H1 (cell line): ENCODE measurements at regions not wholly inside any gene's neighbourhood (a gene's known extent, or its start where the extent isn't known, plus 50 kb on each side); places are given as distances from the start of the nearest gene placed in this dataset.

Experiments used
- BCL11A ChIP-seq, 2 experiments: IDR thresholded peaks; one replicate each; pipeline ENCODE4 v1.6.1; 2011; ENCODE audit warnings: low read depth in 2 of 2, low read length in 2 of 2, mild to moderate bottlenecking in 2 of 2
- CREB1 ChIP-seq: IDR thresholded peaks from 2 replicates; pipeline ENCODE4 v1.6.1; 2012; ENCODE audit warnings: inconsistent platforms
- EGR1 ChIP-seq: IDR thresholded peaks from 2 replicates; pipeline ENCODE4 v1.6.1; 2011; ENCODE audit warnings: low read depth, low read length, borderline replicate concordance
- EP300 ChIP-seq, 2 experiments: IDR thresholded peaks; 1 replicate in 1 of 2; 2 replicates in 1 of 2; pipeline ENCODE4 v1.6.1; 2011 to 2012; ENCODE audit warnings: low read depth in 2 of 2, low read length in 2 of 2, mild to moderate bottlenecking in 2 of 2, borderline replicate concordance in 1 of 2, inconsistent platforms in 1 of 2, moderate library complexity in 1 of 2
- EZH2 ChIP-seq: fragments of 200-600 bp; sonication (generic); IDR thresholded peaks from 2 replicates; pipeline ENCODE4 v1.7.1; 2012; ENCODE audit warnings: low read depth, mild to moderate bottlenecking, moderate library complexity, low read length, inconsistent platforms; ENCODE audit not compliant: severe bottlenecking
- GTF2F1 ChIP-seq: IDR thresholded peaks from 2 replicates; pipeline ENCODE4 v1.6.1; 2012; ENCODE audit warnings: low read depth, low read length, improper control_type of control experiment, borderline replicate concordance
- POLR2A ChIP-seq, 2 experiments: IDR thresholded peaks; 1 replicate in 1 of 2; 2 replicates in 1 of 2; pipeline ENCODE4 v1.6.1; 2011; ENCODE audit warnings: low read depth in 2 of 2, low read length in 2 of 2, mild to moderate bottlenecking in 2 of 2; ENCODE audit errors: control extremely low read depth in 1 of 2
- POLR2AphosphoS5 ChIP-seq: IDR thresholded peaks from 2 replicates; pipeline ENCODE4 v1.6.1; 2011; ENCODE audit warnings: low read depth, low read length
- RAD21 ChIP-seq, 2 experiments: IDR thresholded peaks in 1 of 2; conservative IDR thresholded peaks in 1 of 2; 2 replicates each; pipeline ENCODE4 v1.6.1; 2011; ENCODE audit warnings: low read depth in 2 of 2, low read length in 2 of 2, improper control_type of control experiment in 1 of 2, inconsistent platforms in 1 of 2, mild to moderate bottlenecking in 1 of 2, moderate library complexity in 1 of 2
- RFX5 ChIP-seq: IDR thresholded peaks from 2 replicates; pipeline ENCODE4 v1.6.1; 2011; ENCODE audit warnings: low read depth, low read length, improper control_type of control experiment, borderline replicate concordance
- SP1 ChIP-seq: IDR thresholded peaks from 2 replicates; pipeline ENCODE4 v1.6.1; 2011; ENCODE audit warnings: low read depth, low read length
- TF ChIP-seq, protein P1 (sequence below), 3 experiments: IDR thresholded peaks; 1 replicate in 2 of 3; 2 replicates in 1 of 3; pipeline versions ENCODE4 v1.5.1 to v1.6.1; 2011; ENCODE audit warnings: low read length in 3 of 3, mild to moderate bottlenecking in 3 of 3, inconsistent platforms in 2 of 3, low read depth in 1 of 3, moderate library complexity in 1 of 3; ENCODE audit not compliant: insufficient read depth in 1 of 3; ENCODE audit errors: control extremely low read depth in 1 of 3
- TF ChIP-seq, protein P2 (sequence below): IDR thresholded peaks from 2 replicates; pipeline ENCODE4 v1.6.1; 2012; ENCODE audit warnings: inconsistent platforms
- TF ChIP-seq, protein P3 (sequence below): fragments of 300-600 bp; sonication (generic); IDR thresholded peaks from 2 replicates; pipeline ENCODE4 v1.7.1; 2012; ENCODE audit warnings: low read length, moderate library complexity, mild to moderate bottlenecking, inconsistent platforms; ENCODE audit not compliant: insufficient replicate concordance

DNA sequence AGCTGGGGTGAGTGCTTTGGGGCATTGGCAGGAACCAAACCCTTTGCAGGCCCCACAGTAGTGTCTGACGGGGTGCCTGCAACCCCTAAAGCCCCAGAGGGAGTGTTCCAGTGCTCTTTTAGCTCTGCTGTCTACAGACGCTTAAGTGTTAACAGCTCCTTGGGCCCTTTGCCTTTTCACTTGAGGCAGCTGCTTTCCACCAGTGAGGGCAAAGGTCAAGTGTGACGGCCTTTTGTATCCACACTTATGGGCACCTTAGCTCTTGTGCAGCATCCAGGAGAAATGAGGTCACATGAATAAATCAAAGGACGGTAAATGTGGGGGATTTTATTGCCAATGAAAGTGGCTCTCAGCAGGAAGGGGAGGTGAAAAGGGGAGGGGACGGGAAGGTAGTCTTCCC lies 241.4 kb upstream of the PCSK5 start:
- TF ChIP-seq CREB1, result no peak
- TF ChIP-seq, protein P1, sequence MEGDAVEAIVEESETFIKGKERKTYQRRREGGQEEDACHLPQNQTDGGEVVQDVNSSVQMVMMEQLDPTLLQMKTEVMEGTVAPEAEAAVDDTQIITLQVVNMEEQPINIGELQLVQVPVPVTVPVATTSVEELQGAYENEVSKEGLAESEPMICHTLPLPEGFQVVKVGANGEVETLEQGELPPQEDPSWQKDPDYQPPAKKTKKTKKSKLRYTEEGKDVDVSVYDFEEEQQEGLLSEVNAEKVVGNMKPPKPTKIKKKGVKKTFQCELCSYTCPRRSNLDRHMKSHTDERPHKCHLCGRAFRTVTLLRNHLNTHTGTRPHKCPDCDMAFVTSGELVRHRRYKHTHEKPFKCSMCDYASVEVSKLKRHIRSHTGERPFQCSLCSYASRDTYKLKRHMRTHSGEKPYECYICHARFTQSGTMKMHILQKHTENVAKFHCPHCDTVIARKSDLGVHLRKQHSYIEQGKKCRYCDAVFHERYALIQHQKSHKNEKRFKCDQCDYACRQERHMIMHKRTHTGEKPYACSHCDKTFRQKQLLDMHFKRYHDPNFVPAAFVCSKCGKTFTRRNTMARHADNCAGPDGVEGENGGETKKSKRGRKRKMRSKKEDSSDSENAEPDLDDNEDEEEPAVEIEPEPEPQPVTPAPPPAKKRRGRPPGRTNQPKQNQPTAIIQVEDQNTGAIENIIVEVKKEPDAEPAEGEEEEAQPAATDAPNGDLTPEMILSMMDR (IDR thresholded peaks at IDR 0.05; ENCODE audit: control extremely low read depth in 1 of 3, insufficient read depth in 1 of 3, low read depth in 1 of 3, low read length in 3 of 3), result no peak
- no peak for TF ChIP-seq BCL11A (IDR thresholded peaks at IDR 0.05; ENCODE audit: low read depth in 2 of 2, low read length in 2 of 2)
- TF ChIP-seq RFX5, result no peak
- TF ChIP-seq POLR2A (IDR thresholded peaks at IDR 0.05; ENCODE audit: control extremely low read depth in 1 of 2, low read depth in 2 of 2, low read length in 2 of 2), result no peak
- TF ChIP-seq GTF2F1, result no peak
- TF ChIP-seq, protein P2, sequence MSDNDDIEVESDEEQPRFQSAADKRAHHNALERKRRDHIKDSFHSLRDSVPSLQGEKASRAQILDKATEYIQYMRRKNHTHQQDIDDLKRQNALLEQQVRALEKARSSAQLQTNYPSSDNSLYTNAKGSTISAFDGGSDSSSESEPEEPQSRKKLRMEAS, result no peak
- no peak for TF ChIP-seq SP1
- TF ChIP-seq EGR1, result no peak
- TF ChIP-seq, protein P3, sequence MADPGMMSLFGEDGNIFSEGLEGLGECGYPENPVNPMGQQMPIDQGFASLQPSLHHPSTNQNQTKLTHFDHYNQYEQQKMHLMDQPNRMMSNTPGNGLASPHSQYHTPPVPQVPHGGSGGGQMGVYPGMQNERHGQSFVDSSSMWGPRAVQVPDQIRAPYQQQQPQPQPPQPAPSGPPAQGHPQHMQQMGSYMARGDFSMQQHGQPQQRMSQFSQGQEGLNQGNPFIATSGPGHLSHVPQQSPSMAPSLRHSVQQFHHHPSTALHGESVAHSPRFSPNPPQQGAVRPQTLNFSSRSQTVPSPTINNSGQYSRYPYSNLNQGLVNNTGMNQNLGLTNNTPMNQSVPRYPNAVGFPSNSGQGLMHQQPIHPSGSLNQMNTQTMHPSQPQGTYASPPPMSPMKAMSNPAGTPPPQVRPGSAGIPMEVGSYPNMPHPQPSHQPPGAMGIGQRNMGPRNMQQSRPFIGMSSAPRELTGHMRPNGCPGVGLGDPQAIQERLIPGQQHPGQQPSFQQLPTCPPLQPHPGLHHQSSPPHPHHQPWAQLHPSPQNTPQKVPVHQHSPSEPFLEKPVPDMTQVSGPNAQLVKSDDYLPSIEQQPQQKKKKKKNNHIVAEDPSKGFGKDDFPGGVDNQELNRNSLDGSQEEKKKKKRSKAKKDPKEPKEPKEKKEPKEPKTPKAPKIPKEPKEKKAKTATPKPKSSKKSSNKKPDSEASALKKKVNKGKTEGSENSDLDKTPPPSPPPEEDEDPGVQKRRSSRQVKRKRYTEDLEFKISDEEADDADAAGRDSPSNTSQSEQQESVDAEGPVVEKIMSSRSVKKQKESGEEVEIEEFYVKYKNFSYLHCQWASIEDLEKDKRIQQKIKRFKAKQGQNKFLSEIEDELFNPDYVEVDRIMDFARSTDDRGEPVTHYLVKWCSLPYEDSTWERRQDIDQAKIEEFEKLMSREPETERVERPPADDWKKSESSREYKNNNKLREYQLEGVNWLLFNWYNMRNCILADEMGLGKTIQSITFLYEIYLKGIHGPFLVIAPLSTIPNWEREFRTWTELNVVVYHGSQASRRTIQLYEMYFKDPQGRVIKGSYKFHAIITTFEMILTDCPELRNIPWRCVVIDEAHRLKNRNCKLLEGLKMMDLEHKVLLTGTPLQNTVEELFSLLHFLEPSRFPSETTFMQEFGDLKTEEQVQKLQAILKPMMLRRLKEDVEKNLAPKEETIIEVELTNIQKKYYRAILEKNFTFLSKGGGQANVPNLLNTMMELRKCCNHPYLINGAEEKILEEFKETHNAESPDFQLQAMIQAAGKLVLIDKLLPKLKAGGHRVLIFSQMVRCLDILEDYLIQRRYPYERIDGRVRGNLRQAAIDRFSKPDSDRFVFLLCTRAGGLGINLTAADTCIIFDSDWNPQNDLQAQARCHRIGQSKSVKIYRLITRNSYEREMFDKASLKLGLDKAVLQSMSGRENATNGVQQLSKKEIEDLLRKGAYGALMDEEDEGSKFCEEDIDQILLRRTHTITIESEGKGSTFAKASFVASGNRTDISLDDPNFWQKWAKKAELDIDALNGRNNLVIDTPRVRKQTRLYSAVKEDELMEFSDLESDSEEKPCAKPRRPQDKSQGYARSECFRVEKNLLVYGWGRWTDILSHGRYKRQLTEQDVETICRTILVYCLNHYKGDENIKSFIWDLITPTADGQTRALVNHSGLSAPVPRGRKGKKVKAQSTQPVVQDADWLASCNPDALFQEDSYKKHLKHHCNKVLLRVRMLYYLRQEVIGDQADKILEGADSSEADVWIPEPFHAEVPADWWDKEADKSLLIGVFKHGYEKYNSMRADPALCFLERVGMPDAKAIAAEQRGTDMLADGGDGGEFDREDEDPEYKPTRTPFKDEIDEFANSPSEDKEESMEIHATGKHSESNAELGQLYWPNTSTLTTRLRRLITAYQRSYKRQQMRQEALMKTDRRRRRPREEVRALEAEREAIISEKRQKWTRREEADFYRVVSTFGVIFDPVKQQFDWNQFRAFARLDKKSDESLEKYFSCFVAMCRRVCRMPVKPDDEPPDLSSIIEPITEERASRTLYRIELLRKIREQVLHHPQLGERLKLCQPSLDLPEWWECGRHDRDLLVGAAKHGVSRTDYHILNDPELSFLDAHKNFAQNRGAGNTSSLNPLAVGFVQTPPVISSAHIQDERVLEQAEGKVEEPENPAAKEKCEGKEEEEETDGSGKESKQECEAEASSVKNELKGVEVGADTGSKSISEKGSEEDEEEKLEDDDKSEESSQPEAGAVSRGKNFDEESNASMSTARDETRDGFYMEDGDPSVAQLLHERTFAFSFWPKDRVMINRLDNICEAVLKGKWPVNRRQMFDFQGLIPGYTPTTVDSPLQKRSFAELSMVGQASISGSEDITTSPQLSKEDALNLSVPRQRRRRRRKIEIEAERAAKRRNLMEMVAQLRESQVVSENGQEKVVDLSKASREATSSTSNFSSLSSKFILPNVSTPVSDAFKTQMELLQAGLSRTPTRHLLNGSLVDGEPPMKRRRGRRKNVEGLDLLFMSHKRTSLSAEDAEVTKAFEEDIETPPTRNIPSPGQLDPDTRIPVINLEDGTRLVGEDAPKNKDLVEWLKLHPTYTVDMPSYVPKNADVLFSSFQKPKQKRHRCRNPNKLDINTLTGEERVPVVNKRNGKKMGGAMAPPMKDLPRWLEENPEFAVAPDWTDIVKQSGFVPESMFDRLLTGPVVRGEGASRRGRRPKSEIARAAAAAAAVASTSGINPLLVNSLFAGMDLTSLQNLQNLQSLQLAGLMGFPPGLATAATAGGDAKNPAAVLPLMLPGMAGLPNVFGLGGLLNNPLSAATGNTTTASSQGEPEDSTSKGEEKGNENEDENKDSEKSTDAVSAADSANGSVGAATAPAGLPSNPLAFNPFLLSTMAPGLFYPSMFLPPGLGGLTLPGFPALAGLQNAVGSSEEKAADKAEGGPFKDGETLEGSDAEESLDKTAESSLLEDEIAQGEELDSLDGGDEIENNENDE, result no peak
- TF ChIP-seq RAD21 (IDR thresholded peaks at IDR 0.05 in 1 of 2, conservative IDR thresholded peaks at IDR 0.05 in 1 of 2; ENCODE audit: low read depth in 2 of 2, low read length in 2 of 2), result no peak
- no peak for TF ChIP-seq EZH2
- TF ChIP-seq EP300 (IDR thresholded peaks at IDR 0.05; ENCODE audit: borderline replicate concordance in 1 of 2, low read depth in 2 of 2, low read length in 2 of 2), result no peak
- TF ChIP-seq POLR2AphosphoS5, result no peak
